HG03175 (cell line): ENCODE measurements at regions not wholly inside any gene's neighbourhood (a gene's known extent, or its start where the extent isn't known, plus 50 kb on each side); places are given as distances from the start of the nearest gene placed in this dataset.

Source experiments
- ATAC-seq: cut with Tn5 transposase; IDR thresholded peaks from one replicate; pipeline ENCODE4 v1.9.1; 2021; ENCODE audit warnings: mild to moderate bottlenecking, moderate library complexity; ENCODE audit not compliant: unreplicated experiment

- no peak for ATAC-seq
Observed at GRCh38 chr12:58513852-58514251, 406.5 kb downstream of the LRIG3 start.

GRCh38 chr12:58519839-58520238 is 400.5 kb downstream of the LRIG3 start:
- ATAC-seq, result no peak

DNA sequence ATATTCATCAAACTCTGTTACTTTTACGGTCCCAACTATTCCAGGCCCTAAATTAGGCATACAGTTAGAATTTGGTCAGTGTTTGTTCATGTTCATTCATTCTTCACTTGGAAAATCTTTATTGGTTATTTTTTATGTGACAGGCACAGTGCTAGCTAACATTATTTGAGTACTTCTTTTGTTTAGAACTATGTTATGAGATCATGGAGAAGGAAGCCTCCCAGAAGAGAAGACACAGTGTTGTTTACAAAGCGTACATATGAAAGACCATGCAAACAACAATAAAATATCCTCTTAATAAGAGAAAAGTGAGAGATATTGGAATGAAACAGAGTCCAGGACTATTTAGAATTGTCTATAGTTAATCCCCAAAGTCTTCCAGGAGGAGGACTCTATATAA is 399.2 kb downstream of the LRIG3 start:
- ATAC-seq, result no peak

DNA sequence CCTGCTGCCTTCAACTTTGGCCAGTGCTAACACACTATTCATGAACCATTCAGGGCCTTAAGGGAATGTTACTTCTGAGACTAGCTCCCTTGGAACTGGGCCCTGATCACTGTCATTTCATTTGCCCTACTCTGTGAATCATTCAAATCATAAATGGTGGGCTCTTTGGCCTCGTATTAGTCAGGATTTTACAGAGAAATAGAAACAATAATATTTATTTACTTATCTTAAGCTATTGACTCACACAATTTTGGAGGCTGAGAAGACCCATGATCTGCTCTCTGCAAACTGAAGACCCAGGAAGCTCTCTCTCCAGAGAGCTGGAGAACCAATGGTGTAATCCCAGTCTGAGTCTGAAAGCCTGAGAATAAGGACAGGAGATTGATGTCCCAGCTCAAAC is 398.5 kb downstream of the LRIG3 start:
- ATAC-seq, result no peak

DNA sequence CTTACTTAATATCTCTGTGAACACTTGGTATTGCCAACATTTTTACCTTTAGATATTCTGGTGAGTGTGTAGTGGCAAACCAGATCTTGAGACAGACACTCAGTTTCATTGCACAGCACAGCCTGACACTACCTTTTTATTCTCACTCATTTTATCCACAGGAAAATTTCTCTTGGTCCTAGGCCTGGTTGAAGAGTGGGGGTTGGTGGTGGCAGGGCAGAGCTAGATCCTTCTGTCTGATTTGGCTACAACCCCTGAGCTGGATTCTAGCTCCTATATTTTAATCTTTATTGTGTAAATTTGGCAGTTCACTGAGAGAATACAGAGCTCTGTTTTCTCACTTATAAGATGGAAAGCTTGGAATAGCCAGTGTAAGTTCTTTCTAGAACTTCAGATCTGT is 396.9 kb downstream of the LRIG3 start:
- no peak for ATAC-seq

DNA sequence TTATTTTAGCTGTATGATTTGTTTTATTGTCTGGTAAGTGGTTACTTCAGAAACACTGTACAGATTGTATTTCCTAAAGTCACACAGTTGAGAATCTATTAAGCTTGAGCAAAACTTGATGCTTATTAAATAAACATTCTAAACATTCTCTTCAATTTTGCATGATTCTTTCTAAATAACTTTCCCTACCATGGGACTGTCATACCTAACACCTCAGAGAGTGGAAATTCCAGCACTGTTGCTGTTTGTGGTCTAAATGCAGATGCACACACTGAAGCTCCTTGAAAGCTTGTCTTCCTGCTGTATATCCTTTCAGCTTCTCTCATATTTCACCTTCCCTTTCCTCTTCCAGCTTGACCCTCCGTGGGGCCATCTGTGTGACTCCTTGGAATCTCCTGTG is 392.0 kb downstream of the LRIG3 start:
- ATAC-seq, result no peak

- no peak for ATAC-seq
Observed at GRCh38 chr12:58529114-58529665, 391.1 kb downstream of the LRIG3 start.

- no peak for ATAC-seq
Observed at GRCh38 chr12:58529897-58530741, 390.2 kb downstream of the LRIG3 start.

DNA sequence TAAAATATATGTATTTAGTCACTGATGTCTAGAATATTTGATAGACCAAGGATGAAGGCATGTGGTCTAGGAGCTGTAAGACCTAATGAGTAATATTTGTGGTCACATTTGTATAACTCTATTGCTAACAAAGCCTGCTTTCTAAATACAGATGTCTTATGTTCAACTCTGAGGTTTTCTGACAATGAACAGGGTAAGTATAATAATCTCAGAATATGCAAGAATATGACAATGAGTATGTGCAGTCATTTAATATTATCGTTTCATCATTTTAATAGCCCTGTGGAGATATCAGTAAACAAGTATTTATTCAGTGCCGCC is 389.6 kb downstream of the LRIG3 start:
- ATAC-seq, result no peak

GRCh38 chr12:58532855-58533608 is 387.3 kb downstream of the LRIG3 start:
- no peak for ATAC-seq

GRCh38 chr12:58533652-58534051 is 386.7 kb downstream of the LRIG3 start:
- ATAC-seq, result no peak

GRCh38 chr12:58537278-58537677 is 383.0 kb downstream of the LRIG3 start:
- no peak for ATAC-seq

DNA sequence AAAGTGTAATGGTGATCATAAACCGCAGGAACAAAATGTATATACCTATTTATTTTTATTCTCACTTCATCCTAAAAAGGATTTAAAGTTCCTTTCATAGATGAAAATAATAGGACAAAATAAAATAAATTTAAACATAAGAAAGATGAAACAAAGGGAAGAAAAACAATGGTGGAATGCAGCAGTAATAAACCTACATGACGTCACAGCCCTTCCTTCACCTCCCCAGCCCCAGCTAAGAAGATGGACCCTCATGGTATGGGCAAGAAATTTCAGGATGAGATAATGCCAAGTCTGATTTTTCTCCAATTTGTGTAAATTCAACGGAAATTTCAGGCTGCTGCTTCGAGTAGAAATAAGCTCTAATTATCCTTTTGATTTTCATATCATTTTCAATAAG is 381.0 kb downstream of the LRIG3 start:
- no peak for ATAC-seq

GRCh38 chr12:58540480-58541299 is 379.6 kb downstream of the LRIG3 start:
- peak; percentile 77 for ATAC-seq

DNA sequence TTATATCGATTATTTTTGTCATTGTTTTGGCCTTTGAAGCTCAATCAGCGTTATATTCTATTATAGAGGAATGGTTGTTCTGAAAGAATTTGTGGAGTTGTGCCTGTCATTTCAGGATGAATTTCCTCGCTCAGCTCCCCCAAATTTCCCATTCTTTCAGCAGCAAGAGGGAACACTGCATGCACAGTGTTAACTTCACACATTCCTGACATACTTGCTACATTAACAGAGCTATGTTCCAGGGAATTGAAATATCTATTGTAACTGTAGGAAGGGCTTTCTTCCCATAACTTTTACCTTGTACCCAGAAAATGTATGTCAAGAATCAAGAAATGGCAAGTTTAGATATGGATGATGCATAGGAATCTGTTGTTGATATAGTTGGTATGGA is 379.0 kb downstream of the LRIG3 start:
- ATAC-seq, result no peak

GRCh38 chr12:58544281-58544680 is 376.0 kb downstream of the LRIG3 start:
- ATAC-seq, result no peak

DNA sequence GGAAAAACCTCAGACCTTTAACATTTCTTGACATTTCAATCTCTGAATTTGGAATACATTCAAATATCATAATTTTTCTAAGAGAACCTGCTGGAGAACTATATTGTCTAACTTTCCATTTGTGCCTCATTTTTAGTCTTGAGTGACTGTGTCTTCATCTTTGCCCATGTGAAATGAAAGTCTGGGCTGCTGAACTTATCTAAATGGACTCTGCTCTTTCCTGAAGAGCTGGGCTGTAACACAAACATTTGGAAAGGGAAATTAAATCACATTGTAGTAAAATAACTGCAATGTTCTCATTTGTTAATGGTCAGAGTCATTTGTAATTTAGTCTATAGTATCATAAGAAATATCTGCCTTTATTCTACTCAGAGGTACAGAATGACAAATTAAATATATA is 373.1 kb downstream of the LRIG3 start:
- no peak for ATAC-seq

- ATAC-seq, result no peak
Observed at GRCh38 chr12:58548801-58549200, 371.5 kb downstream of the LRIG3 start.

DNA sequence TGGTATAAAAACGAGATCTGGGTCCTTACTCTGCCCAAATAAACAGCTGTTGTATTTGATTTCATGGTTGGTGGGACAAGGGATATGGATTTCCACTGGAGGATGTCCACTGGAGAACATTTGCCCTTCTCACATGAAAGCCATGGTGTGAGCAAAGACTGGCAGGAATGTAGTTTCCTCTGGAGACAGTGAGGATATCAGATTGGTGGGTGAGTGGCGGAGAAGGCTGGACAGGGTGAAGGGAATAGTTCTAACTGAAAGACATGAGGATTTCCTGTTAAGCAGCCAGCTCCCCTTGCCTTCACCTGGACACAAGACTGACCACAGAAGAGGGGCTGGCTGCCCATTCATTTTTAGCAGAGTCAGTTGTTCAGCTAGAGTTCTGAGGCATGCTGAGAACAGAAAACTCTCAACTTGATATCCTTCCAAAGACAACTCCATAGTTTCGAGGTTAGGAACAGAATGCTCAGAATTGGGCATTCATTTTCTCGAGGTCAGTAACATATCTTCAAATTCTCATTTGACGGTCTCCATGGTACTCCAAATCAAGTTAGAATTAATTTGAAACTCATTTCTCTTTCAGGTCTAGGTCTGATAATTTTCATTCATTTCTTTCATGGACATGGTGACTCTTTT is 365.7 kb downstream of the LRIG3 start:
- no peak for ATAC-seq

DNA sequence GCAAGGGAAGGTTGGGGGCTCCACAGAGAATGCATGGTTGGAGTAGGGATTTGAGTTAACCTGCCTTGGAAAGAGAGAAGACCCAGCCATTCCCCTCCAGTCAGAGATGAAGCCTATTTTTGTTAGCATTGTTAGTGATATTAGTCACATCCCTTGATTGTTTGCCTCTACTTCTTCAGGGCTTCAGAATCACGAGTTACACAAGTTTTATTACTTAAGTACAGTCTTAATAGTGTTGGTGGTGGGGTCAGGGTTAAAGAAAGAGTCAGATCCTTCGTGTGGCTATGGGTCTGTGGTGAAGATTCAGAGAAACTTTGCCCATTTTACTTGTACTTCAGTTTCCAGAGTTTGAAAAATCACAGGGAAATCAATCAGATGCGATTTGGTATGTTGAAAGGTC is 363.1 kb downstream of the LRIG3 start:
- ATAC-seq, result no peak

DNA sequence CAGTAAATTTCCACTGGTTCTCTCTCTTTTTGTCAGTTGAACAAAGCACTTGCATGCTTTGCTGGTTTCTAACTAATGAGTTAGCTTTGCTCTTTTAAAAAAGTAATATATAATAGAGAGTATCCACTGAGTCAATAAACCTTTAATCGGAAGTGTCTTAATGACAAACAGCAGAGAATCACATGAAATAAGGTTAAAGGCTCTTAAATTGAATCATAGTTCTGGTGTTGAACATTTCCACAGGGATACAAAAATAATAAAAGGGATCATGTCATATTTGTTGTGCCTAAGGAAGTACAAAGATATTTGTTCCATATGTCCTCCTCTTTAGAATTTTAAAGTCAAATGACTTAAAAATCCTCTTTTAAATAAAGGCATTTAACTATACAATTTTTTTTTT is 362.6 kb downstream of the LRIG3 start:
- no peak for ATAC-seq
